CD4-positive, alpha-beta T cell treated with Interleukin-4 for 1 hour (primary cell): ENCODE measurements at regions not wholly inside any gene's neighbourhood (a gene's known extent, or its start where the extent isn't known, plus 50 kb on each side); places are given as distances from the start of the nearest gene placed in this dataset.

Experiments
- DNase-seq, 2 donors: peaks; one replicate each; pipeline ENCODE4 v3.0.0-alpha.2; 2020 to 2022

- no peak for DNase-seq
Measured at GRCh38 chrX:96311366-96311765, 373.3 kb upstream of the DIAPH2 start.

- no peak for DNase-seq
Measured at GRCh38 chrX:96314985-96315384, 369.7 kb upstream of the DIAPH2 start.

- DNase-seq = no peak
Measured at GRCh38 chrX:96361844-96362243, 322.8 kb upstream of the DIAPH2 start.

GRCh38 chrX:96372313-96373046, 312.2 kb upstream of the DIAPH2 start:
- peak in 1 of 2 donors; percentile 0 for DNase-seq

- no peak for DNase-seq
Measured at GRCh38 chrX:96373047-96373355, 311.6 kb upstream of the DIAPH2 start.

GRCh38 chrX:96376266-96376665, 308.4 kb upstream of the DIAPH2 start:
- DNase-seq = no peak

GRCh38 chrX:96379951-96380350, 304.7 kb upstream of the DIAPH2 start:
- no peak for DNase-seq

GRCh38 chrX:96382018-96382417, 302.6 kb upstream of the DIAPH2 start:
- DNase-seq = no peak

- no peak for DNase-seq
Measured at GRCh38 chrX:96383428-96383827, 301.2 kb upstream of the DIAPH2 start.

- no peak for DNase-seq
Measured at GRCh38 chrX:96386325-96386724, 298.3 kb upstream of the DIAPH2 start.

- DNase-seq = no peak
Measured at GRCh38 chrX:96386981-96387380, 297.7 kb upstream of the DIAPH2 start.

- no peak for DNase-seq
Measured at GRCh38 chrX:96387801-96388200, 296.8 kb upstream of the DIAPH2 start.

- no peak for DNase-seq
Measured at GRCh38 chrX:96389281-96390047, 295.2 kb upstream of the DIAPH2 start.

GRCh38 chrX:96394598-96394997, 290.0 kb upstream of the DIAPH2 start:
- no peak for DNase-seq

GRCh38 chrX:96403446-96403845, 281.2 kb upstream of the DIAPH2 start:
- DNase-seq = no peak

GRCh38 chrX:96405842-96406241, 278.8 kb upstream of the DIAPH2 start:
- DNase-seq = no peak

GRCh38 chrX:96407072-96407471, 277.6 kb upstream of the DIAPH2 start:
- DNase-seq = no peak

GRCh38 chrX:96407501-96407900, 277.1 kb upstream of the DIAPH2 start:
- no peak for DNase-seq

GRCh38 chrX:96407981-96408380, 276.7 kb upstream of the DIAPH2 start:
- no peak for DNase-seq

- no peak for DNase-seq
Measured at GRCh38 chrX:96410927-96411326, 273.7 kb upstream of the DIAPH2 start.

GRCh38 chrX:96417695-96418094, 266.9 kb upstream of the DIAPH2 start:
- no peak for DNase-seq

GRCh38 chrX:96424007-96424406, 260.6 kb upstream of the DIAPH2 start:
- no peak for DNase-seq

- DNase-seq = no peak
Measured at GRCh38 chrX:96425200-96425599, 259.4 kb upstream of the DIAPH2 start.

GRCh38 chrX:96430756-96431455, 253.7 kb upstream of the DIAPH2 start:
- DNase-seq = no peak
